ENCODE measurements at regions not wholly inside any gene's neighbourhood (a gene's known extent, or its start where the extent isn't known, plus 50 kb on each side); places are given as distances from the start of the nearest gene placed in this dataset.

GRCh38 chrX:42151808-42152207 is 228.5 kb upstream of the CASK start:
- H3K4me1 ChIP-seq = no peaks in the 10 kb centered on the region
- H3K27me3 ChIP-seq = peaks cover 0 to 12% of the 10 kb centered on the region in 2 donors
- no peaks in the 10 kb centered on the region for H3K9me3 ChIP-seq
- no peaks in the 10 kb centered on the region for H3K36me3 ChIP-seq
- no peak for DNase-seq (ENCODE audit: low spot score in 2 of 2)
- intact Hi-C loops (cut with DNase I; ENCODE audit: low total_unique reads) = no loop called here
- TF ChIP-seq POLR2A (IDR thresholded peaks at IDR 0.05) (no peak), POLR2AphosphoS5 (IDR thresholded peaks at IDR 0.05) (no peak)
- TF ChIP-seq, protein P1, sequence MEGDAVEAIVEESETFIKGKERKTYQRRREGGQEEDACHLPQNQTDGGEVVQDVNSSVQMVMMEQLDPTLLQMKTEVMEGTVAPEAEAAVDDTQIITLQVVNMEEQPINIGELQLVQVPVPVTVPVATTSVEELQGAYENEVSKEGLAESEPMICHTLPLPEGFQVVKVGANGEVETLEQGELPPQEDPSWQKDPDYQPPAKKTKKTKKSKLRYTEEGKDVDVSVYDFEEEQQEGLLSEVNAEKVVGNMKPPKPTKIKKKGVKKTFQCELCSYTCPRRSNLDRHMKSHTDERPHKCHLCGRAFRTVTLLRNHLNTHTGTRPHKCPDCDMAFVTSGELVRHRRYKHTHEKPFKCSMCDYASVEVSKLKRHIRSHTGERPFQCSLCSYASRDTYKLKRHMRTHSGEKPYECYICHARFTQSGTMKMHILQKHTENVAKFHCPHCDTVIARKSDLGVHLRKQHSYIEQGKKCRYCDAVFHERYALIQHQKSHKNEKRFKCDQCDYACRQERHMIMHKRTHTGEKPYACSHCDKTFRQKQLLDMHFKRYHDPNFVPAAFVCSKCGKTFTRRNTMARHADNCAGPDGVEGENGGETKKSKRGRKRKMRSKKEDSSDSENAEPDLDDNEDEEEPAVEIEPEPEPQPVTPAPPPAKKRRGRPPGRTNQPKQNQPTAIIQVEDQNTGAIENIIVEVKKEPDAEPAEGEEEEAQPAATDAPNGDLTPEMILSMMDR (IDR thresholded peaks at IDR 0.05) = no peak
- no peak overlapping the region for H3K27ac ChIP-seq
- H3K4me3 ChIP-seq = no peak overlapping the region

- intact Hi-C loops (cut with DNase I; ENCODE audit: low total_unique reads) = no loop called here
- TF ChIP-seq, protein P1 (IDR thresholded peaks at IDR 0.05) = no peak
- no peak for TF ChIP-seq POLR2AphosphoS5 (IDR thresholded peaks at IDR 0.05)
- TF ChIP-seq POLR2A (IDR thresholded peaks at IDR 0.05) = no peak
- Histone ChIP-seq H3K4me1 (no peaks in the 10 kb centered on the region), H3K4me3 (no peak overlapping the region), H3K27me3 (peaks cover 0 to 26% of the 10 kb centered on the region in 2 donors), H3K9me3 (no peaks in the 10 kb centered on the region), H3K36me3 (no peaks in the 10 kb centered on the region), H3K27ac (no peak overlapping the region)
- no peak for DNase-seq (ENCODE audit: low spot score in 2 of 2)
These were observed 226.4 kb upstream of the CASK start for GRCh38 chrX:42149765-42150164.

- Histone ChIP-seq H3K9me3 (no peaks in the 10 kb centered on the region), H3K27me3 (peaks cover 0 to 26% of the 10 kb centered on the region in 2 donors), H3K36me3 (no peaks in the 10 kb centered on the region), H3K27ac (no peak overlapping the region), H3K4me3 (no peak overlapping the region), H3K4me1 (no peaks in the 10 kb centered on the region)
- TF ChIP-seq, protein P1 (IDR thresholded peaks at IDR 0.05) = no peak
- no peak for TF ChIP-seq POLR2AphosphoS5 (IDR thresholded peaks at IDR 0.05)
- TF ChIP-seq POLR2A (IDR thresholded peaks at IDR 0.05) = no peak
- DNase-seq (ENCODE audit: low spot score in 2 of 2) = no peak
- intact Hi-C loops (cut with DNase I; ENCODE audit: low total_unique reads) = no loop called here
These were observed 225.9 kb upstream of the CASK start for GRCh38 chrX:42149281-42149680.

GRCh38 chrX:42143866-42144592 is 220.7 kb upstream of the CASK start:
- H3K27me3 ChIP-seq = peaks cover 0 to 27% of the 10 kb centered on the region in 2 donors
- intact Hi-C loops (cut with DNase I; ENCODE audit: low total_unique reads) = no loop called here
- H3K4me1 ChIP-seq = no peaks in the 10 kb centered on the region
- no peak overlapping the region for H3K27ac ChIP-seq
- TF ChIP-seq, protein P1 (IDR thresholded peaks at IDR 0.05) = no peak
- no peak for TF ChIP-seq POLR2A (IDR thresholded peaks at IDR 0.05)
- no peak for TF ChIP-seq POLR2AphosphoS5 (IDR thresholded peaks at IDR 0.05)
- DNase-seq (ENCODE audit: low spot score in 2 of 2) = no peak
- H3K36me3 ChIP-seq = no peaks in the 10 kb centered on the region
- no peak overlapping the region for H3K4me3 ChIP-seq
- peaks cover 0 to 19% of the 10 kb centered on the region in 2 donors for H3K9me3 ChIP-seq

GRCh38 chrX:42140320-42140719 is 217.0 kb upstream of the CASK start:
- TF ChIP-seq POLR2A (IDR thresholded peaks at IDR 0.05) (no peak), POLR2AphosphoS5 (IDR thresholded peaks at IDR 0.05) (no peak)
- TF ChIP-seq, protein P1 (IDR thresholded peaks at IDR 0.05) = no peak
- H3K4me1 ChIP-seq = no peaks in the 10 kb centered on the region
- intact Hi-C loops (cut with DNase I; ENCODE audit: low total_unique reads) = no loop called here
- H3K27ac ChIP-seq = no peak overlapping the region
- no peaks in the 10 kb centered on the region for H3K36me3 ChIP-seq
- no peak overlapping the region for H3K4me3 ChIP-seq
- DNase-seq (ENCODE audit: low spot score in 2 of 2) = no peak
- peaks cover 0 to 42% of the 10 kb centered on the region in 2 donors for H3K9me3 ChIP-seq
- peaks cover 0 to 18% of the 10 kb centered on the region in 2 donors for H3K27me3 ChIP-seq
